GM19238 (cell line): ENCODE measurements at regions not wholly inside any gene's neighbourhood (a gene's known extent, or its start where the extent isn't known, plus 50 kb on each side); places are given as distances from the start of the nearest gene placed in this dataset.
"Not testable (repeated sequence)": the region's sequence is repeated elsewhere in the genome, so short reads cannot be mapped to it uniquely, and the experiment has no call there.

Experiments used
- DNase-seq: peaks from one replicate; pipeline ENCODE4 v3.0.0; 2011; ENCODE audit warnings: low spot score; ENCODE audit not compliant: insufficient read length

- no peak for DNase-seq
These were observed 102.6 kb downstream of the PLG start for GRCh38 chr6:160804639-160805038.

- DNase-seq: no peak
These were observed 106.2 kb downstream of the PLG start for GRCh38 chr6:160808263-160808662.

DNA sequence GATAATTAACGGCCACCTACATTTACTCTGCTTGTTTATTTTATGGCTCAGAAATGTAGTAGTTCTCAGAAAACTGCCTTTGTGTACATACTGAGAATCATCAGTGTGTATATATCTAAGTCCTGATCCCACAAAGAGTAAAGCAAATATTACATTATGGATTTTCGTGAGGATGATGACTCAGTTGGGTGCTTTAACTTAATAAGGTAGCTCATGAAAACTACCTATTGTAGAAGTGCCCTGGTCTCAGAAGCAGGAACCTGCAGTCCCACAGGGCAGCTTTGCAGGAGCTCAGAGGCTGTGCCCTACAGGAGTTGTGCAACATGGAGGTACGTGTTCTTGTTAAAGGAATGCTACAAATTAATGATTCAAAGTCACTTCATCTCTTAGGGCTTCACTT, 108.2 kb downstream of the PLG start:
- no peak for DNase-seq

- no peak for DNase-seq
These were observed 110.1 kb downstream of the PLG start for GRCh38 chr6:160812097-160812496.

DNA sequence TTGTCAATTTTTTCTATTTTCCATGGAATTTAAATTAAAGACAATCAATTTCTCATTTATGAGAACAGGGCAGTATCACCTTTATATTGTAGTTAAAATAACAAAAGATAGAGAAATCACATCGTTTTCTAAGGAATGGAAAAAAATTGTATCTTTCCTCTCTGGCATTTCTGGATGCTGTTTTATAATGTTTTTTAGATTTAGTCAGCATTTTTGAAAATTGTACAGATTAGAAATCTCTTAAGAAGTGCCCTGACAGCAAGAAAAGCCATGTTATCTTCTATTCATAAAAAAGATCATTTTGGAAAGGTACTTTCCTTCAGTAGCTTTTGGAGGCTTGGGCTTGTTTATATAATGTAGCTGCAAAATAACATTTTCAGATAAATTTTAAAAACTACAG, 116.9 kb downstream of the PLG start:
- no peak for DNase-seq

- not testable (repeated sequence) for DNase-seq
These were observed 118.6 kb downstream of the PLG start for GRCh38 chr6:160820661-160821060.

- DNase-seq: no peak
These were observed 129.7 kb downstream of the PLG start for GRCh38 chr6:160831739-160832138.

GRCh38 chr6:160832422-160832821, 130.4 kb downstream of the PLG start:
- no peak for DNase-seq

DNA sequence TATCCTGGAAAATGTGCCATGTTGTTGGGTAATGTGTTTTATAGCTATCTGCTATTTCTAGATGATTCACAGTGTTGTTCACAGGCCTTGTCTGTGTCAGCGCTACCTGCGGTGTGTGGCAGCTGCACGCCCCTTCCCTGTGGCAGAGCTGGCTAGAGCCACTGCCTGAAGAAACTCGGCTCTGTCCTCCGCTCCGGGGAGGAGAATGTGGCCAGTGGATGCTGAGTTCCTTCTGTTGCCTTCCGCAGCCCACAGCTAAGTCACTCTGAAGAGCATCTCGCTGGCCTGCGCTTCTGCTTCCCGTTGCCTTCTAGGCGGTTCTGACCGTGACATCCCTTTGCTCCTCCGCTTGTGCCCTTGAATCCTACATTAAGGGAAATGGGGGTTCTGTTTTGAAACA, 135.1 kb downstream of the PLG start:
- no peak for DNase-seq

- DNase-seq: no peak
These were observed 140.5 kb upstream of the MAP3K4 start for GRCh38 chr6:160851031-160851430.

DNA sequence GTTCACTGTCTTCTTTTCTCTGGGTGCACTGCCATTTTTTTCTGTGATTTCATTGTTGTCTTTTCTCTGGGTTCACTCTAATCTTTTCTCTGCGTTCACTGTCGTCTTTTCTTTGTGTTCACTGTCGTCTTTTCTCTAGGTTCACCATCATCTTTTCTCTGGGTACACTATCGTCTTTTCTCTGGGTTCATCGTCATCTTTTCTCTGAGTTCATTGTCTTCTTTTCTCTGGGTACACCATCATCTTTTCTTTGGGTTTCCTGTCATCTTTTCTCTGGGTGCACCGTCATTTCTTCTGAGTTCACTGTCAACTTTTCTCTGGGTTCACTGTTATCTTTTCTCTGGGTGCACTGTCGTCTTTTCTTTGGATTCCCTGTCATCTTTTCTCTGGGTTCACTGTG, 137.6 kb upstream of the MAP3K4 start:
- no peak for DNase-seq

GRCh38 chr6:160858886-160859285, 132.7 kb upstream of the MAP3K4 start:
- no peak for DNase-seq

GRCh38 chr6:160859822-160860221, 131.7 kb upstream of the MAP3K4 start:
- DNase-seq: no peak

GRCh38 chr6:160861824-160862223, 129.7 kb upstream of the MAP3K4 start:
- no peak for DNase-seq

DNA sequence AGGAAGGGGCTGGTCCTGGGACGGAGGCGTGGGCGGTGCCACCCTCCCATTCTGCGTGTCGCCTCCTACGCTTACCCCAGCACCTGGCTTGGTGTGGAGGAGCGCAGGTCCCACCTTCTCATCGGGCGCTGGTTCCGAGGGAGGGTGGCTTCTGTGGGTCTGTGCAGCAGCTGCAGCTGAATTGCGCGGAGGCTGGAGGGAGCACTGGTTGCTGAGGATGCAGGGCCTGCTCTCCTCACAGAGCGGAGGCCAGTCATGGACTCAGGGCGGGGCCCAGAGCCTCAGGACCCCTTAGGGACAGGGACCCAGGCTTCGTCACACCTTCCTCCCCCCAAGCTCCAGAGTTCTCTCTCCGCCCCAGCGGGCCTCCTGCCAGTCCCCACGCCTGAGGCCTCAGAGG, 127.8 kb upstream of the MAP3K4 start:
- DNase-seq: no peak

DNA sequence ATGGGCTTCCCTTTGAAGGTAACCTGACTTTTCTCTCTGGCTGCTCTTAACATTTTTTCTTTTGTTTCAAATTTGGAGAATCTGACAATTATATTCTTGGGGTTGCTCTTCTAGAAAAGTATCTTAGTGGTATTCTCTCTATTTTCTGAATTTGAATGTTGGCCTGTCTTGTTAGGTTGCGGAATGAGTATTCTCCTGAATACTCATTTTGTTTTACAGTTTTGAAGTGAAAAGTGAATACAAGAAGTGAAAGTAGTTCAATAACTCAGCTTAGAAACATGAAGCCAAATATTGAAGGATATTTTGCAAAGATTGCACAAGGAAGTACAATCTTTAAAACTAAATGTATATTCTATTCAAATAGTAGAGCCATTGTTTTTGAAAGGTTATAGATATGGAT, 120.2 kb upstream of the MAP3K4 start:
- DNase-seq: no peak

DNA sequence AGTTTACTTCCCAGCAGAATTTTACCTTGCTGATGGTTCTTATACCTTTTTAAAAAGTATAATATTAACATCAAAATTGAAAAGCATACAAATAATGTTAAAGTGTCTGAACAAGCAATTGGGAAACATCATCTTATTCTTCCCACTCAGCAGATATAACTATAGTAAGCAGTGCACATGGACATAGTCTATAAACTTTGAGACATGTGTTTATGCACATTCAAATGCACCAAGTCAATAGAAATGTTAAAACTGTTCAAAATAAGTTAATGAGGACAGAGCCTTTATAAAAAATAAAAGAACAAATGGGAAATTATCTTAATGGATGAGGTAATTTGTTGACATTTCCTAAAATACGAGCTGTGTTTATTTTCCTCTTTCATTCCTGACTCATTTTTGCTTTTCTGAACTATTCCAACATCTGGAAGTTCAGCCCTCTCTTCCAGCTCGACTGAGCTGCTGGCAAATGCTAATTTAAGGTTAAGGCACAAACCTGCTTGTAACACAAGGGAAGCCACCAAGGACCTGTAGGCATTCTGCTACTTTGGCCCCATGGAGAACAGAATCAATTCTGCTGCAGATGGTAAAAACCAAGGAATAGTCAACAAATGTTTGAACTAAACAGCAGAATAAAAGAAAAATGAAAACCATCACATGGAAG, 110.3 kb upstream of the MAP3K4 start:
- DNase-seq: no peak

DNA sequence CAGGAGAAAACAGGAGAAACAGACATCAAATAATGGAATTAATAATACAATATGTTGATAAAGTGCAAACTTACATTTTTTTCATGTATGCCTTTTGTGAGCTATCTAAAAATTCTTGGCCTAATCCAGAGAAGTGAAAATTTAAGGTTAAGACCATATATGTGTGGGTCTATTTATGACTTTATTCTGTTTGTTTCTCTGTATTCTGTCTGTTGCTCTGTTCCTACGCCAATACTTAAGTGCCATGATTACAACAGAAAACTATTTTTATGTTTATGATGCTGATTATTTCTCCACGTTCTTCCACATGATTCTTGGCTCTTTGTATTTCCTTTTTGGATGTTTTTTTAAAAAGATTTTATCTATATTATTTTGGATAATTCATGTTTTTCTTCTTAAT, 109.6 kb upstream of the MAP3K4 start:
- no peak for DNase-seq

- DNase-seq: no peak
These were observed 108.7 kb upstream of the MAP3K4 start for GRCh38 chr6:160882791-160883279.

DNA sequence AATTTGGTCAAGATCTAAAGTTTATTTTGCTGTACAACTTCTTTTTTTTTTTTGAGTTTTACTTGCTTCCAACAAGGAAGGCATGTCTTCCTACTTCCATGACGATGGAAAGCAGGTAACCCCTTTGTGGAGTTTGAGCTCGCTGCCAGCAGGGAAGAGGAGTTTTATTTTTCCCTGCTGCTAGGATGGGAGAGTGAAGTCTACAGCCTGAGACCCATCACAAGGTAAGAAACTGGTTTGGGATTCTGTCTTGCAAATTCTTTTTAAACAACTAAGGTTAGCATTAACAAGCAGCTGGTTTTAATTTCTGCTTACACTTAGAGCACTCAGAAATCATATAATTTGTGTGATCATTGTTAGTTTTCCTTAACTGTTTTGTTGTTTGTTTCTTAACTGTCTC, 108.0 kb upstream of the MAP3K4 start:
- DNase-seq: no peak

DNA sequence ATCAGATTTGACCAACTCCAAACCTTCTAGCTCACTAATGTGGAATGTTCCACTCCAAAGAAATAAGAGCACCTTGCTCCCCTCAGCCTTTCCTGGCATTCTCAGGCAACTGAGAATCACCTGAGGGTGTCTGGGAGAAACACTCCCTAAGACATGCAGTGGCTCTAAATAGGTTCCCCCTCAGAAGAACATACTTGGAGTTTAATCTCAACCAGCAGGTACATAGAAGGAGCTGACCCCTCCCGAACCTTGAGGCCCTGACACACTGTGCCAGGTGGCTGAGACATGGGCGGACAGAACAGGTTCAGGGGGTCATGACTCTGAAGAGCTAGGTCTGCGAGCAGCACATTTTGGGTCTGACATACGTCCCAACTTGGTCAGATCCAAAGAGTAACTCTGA, 107.6 kb upstream of the MAP3K4 start:
- no peak for DNase-seq

GRCh38 chr6:160889148-160889547, 102.4 kb upstream of the MAP3K4 start:
- DNase-seq: not testable (repeated sequence)

- no peak for DNase-seq
These were observed 99.9 kb upstream of the MAP3K4 start for GRCh38 chr6:160891690-160892089.

DNA sequence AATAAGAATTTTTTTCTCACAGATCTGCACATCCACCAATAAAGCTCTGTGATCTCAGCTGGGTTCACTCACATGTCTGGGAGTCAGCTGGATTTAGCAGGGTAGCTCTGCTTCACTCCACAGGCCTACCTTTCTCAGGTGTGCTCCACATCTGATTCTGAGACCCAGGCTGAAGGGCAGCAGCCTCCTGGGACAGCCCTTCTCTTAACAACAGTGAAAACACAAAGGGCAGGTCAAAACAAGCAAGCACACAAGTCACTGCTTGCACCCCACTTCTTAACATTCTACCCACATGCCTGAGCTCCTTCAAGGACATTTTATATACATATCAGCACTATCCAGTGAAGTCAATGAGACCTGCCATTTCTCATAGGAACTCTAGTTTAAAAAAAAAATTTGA, 96.0 kb upstream of the MAP3K4 start:
- no peak for DNase-seq
